GM12878 (cell line): ENCODE measurements at regions not wholly inside any gene's neighbourhood (a gene's known extent, or its start where the extent isn't known, plus 50 kb on each side); places are given as distances from the start of the nearest gene placed in this dataset.

Experiments used
- ATAC-seq: fragments of 200-7000 bp; cut with Tn5 transposase; 3 replicates; pipeline ENCODE4 v1.9.1; 2020; ENCODE audit warnings: mild to moderate bottlenecking, moderate library complexity
- BruUV-seq: library from RNA; stranded (reverse); fragments of 400-500 nt; replicated peaks from 2 replicates; lab custom pipeline; 2021; lab: Mats Ljungman, UMichigan
- CTCF ChIA-PET: fragments of 300-600 bp; sonication (Branson Sonifier 250); formaldehyde crosslinking; extraction: SDS; loops from one replicate; lab custom pipeline; 2021; ENCODE audit warnings: inconsistent platforms; lab: Yijun Ruan, JAX
- POLR2A ChIA-PET: fragments of 350-600 bp; formaldehyde crosslinking; extraction: SDS; loops from one replicate; lab custom pipeline; 2021; ENCODE audit warnings: inconsistent platforms; lab: Charles Lee
- RAD21 ChIA-PET: fragments of 300-600 bp; sonication (Branson Sonifier 250); formaldehyde crosslinking; loops from one replicate; lab custom pipeline; 2023; ENCODE audit warnings: antibody characterized with exemption; ENCODE audit not compliant: unreplicated experiment; lab: Charles Lee
- SMC1A ChIA-PET: fragments of 300-600 bp; sonication (Branson Sonifier 250); formaldehyde crosslinking; loops from one replicate; lab custom pipeline; 2023; ENCODE audit not compliant: unreplicated experiment, uncharacterized antibody; lab: Charles Lee
- DNase-seq: peaks from one replicate; pipeline ENCODE4 v3.0.0-alpha.2; 2011; ENCODE audit warnings: low read depth, low spot score
- FAIRE-seq: peaks from 3 replicates; lab custom pipeline; 2011; peaks lifted over from hg19 to GRCh38; lab: Jason Lieb, UNC
- H2AFZ ChIP-seq: 2 replicates; pipeline ENCODE4 v1.6.0; 2011; ENCODE audit warnings: low read depth, low read length, control low read depth; ENCODE audit not compliant: control insufficient read depth
- H3K27ac ChIP-seq: 2 replicates; pipeline ENCODE4 v1.5.1; 2011; ENCODE audit warnings: control low read depth; ENCODE audit not compliant: control insufficient read depth, insufficient read depth
- H3K27me3 ChIP-seq, 2 experiments: replicated peaks in 1 of 2; 2 replicates each; pipeline versions ENCODE4 v1.6.0 to v1.6.1; 2011; ENCODE audit warnings: low read length in 1 of 2; ENCODE audit not compliant: control insufficient read depth in 2 of 2, insufficient read depth in 2 of 2
- H3K36me3 ChIP-seq, 2 experiments: 2 replicates each; pipeline ENCODE4 v1.5.1; 2011; ENCODE audit warnings: low read length in 1 of 2; ENCODE audit not compliant: control insufficient read depth in 2 of 2, insufficient read depth in 2 of 2
- H3K4me1 ChIP-seq: 2 replicates; pipeline ENCODE4 v1.6.1; 2011; ENCODE audit warnings: mild to moderate bottlenecking, low read length, moderate library complexity, mixed read lengths; ENCODE audit not compliant: control insufficient read depth, insufficient read depth
- H3K4me2 ChIP-seq: 2 replicates; pipeline ENCODE4 v1.6.0; 2011; ENCODE audit warnings: control low read depth; ENCODE audit not compliant: control insufficient read depth, insufficient read depth
- H3K4me3 ChIP-seq: fragments of 200-600 bp; sonication (generic); 2 replicates; pipeline ENCODE4 v1.5.1; 2016
- H3K79me2 ChIP-seq: 2 replicates; pipeline ENCODE4 v1.6.0; 2011; ENCODE audit warnings: low read length; ENCODE audit not compliant: control insufficient read depth, insufficient read depth
- H3K9ac ChIP-seq: 2 replicates; pipeline ENCODE4 v1.8.0; 2011; ENCODE audit warnings: low read length, control low read depth, mixed read lengths; ENCODE audit not compliant: control insufficient read depth, insufficient read depth
- H3K9me3 ChIP-seq: replicated peaks from 3 replicates; pipeline ENCODE4 v1.5.1; 2011; ENCODE audit warnings: mild to moderate bottlenecking, low read length; ENCODE audit not compliant: control insufficient read depth, insufficient read depth
- H4K20me1 ChIP-seq: 2 replicates; pipeline ENCODE4 v1.6.0; 2011; ENCODE audit not compliant: control insufficient read depth, insufficient read depth
- ATF7 ChIP-seq: fragments of 450-650 bp; IDR thresholded peaks from 2 replicates; pipeline ENCODE4 v1.6.1; 2016; ENCODE audit warnings: low read depth, mild to moderate bottlenecking
- BHLHE40 ChIP-seq, 2 experiments: fragments of 450-650 bp in 1 of 2; IDR thresholded peaks; 2 replicates each; pipeline ENCODE4 v1.6.1; 2011 to 2017; ENCODE audit warnings: low read depth in 2 of 2, borderline replicate concordance in 1 of 2, improper control_type of control experiment in 1 of 2, low read length in 1 of 2, mild to moderate bottlenecking in 1 of 2
- EP300 ChIP-seq, 2 experiments: fragments of 150-350 bp in 1 of 2; IDR thresholded peaks; 2 replicates each; pipeline ENCODE4 v1.6.1; 2011 to 2012; ENCODE audit warnings: low read depth in 2 of 2, low read length in 2 of 2, borderline replicate concordance in 1 of 2, improper control_type of control experiment in 1 of 2, inconsistent platforms in 1 of 2; ENCODE audit not compliant: control insufficient read depth in 1 of 2
- FOS ChIP-seq: IDR thresholded peaks from 3 replicates; pipeline ENCODE4 v1.6.1; 2011; ENCODE audit warnings: borderline replicate concordance; ENCODE audit not compliant: insufficient read length; ENCODE audit errors: extremely low read depth
- IKZF2 ChIP-seq, 2 experiments: fragments of 450-650 bp; IDR thresholded peaks; 2 replicates each; pipeline ENCODE4 v1.6.1; 2017; ENCODE audit warnings: mild to moderate bottlenecking in 2 of 2, moderate library complexity in 2 of 2
- IRF4 ChIP-seq: IDR thresholded peaks from 2 replicates; pipeline ENCODE4 v1.6.1; 2011; ENCODE audit warnings: low read depth, low read length
- KAT2A ChIP-seq: conservative IDR thresholded peaks from 2 replicates; pipeline ENCODE4 v1.6.1; 2011; ENCODE audit warnings: low read depth, low read length; ENCODE audit not compliant: control insufficient read depth
- SIN3A ChIP-seq: IDR thresholded peaks from 2 replicates; pipeline ENCODE4 v1.6.1; 2012; ENCODE audit warnings: low read depth, low read length, improper control_type of control experiment
- SMARCA5 ChIP-seq: fragments of 450-650 bp; IDR thresholded peaks from 2 replicates; pipeline ENCODE4 v1.6.1; 2017; ENCODE audit warnings: mild to moderate bottlenecking
- USF2 ChIP-seq: IDR thresholded peaks from 2 replicates; pipeline ENCODE4 v1.6.1; 2011; ENCODE audit warnings: low read depth, low read length, improper control_type of control experiment, borderline replicate concordance
- YY1 ChIP-seq: IDR thresholded peaks from 2 replicates; pipeline ENCODE4 v1.6.1; 2011; ENCODE audit warnings: low read depth, mild to moderate bottlenecking, low read length
- ZNF217 ChIP-seq: fragments of 450-650 bp; IDR thresholded peaks from 2 replicates; pipeline ENCODE4 v1.6.1; 2017; ENCODE audit warnings: antibody characterized with exemption, mild to moderate bottlenecking
- WGBS: methylation state at CpG from one replicate; pipeline ENCODE4 v1.1.6; 2016; ENCODE audit warnings: low lambda C conversion rate; ENCODE audit not compliant: insufficient replicate concordance, insufficient coverage; ENCODE audit errors: missing lambda C conversion rate; 5-methylcytosine and 5-hydroxymethylcytosine counted together
- in situ Hi-C: fragments of 300-500 bp; cut with MboI; formaldehyde crosslinking; loops from 9 replicates; pipeline ENCODE4 v1.14.3; 2018; ENCODE audit warnings: mixed read lengths
- intact Hi-C: fragments of 100-400 bp; cut with micrococcal nuclease; formaldehyde crosslinking; loops from one replicate; pipeline ENCODE4 v1.14.2; 2022; ENCODE audit not compliant: unreplicated experiment

- TF ChIP-seq USF2: no peak
These were observed 64.7 kb upstream of the AOAH start (continued) for GRCh38 chr7:36788825-36789470.

GRCh38 chr7:36787933-36788378 is 63.7 kb upstream of the AOAH start:
- no peak for FAIRE-seq
- POLR2A ChIA-PET: no interaction called here
- Histone ChIP-seq H3K36me3 (no peaks in the 10 kb centered on the region), H3K27me3 (no peaks in the 10 kb centered on the region), H3K79me2 (no peaks in the 10 kb centered on the region), H3K4me3 (no peak overlapping the region), H3K9me3 (no peaks in the 10 kb centered on the region; the same call in 2 of the 3 replicates), H3K27ac (no peak overlapping the region), H3K4me2 (peak overlapping the region; percentile 11; the same call in 1 of the 2 replicates), H2AFZ (no peak overlapping the region), H3K4me1 (peaks cover 13% of the 10 kb centered on the region), H3K9ac (no peak overlapping the region), H4K20me1 (no peaks in the 10 kb centered on the region)
- TF ChIP-seq ZNF217 (peak; percentile 75; the same call in 1 of the 2 replicates), BHLHE40 (IDR thresholded peaks at IDR 0.05; ENCODE audit: borderline replicate concordance in 1 of 2, low read depth in 2 of 2, low read length in 1 of 2) (no peak), KAT2A (no peak), YY1 (no peak), SIN3A (no peak), EP300 (IDR thresholded peaks at IDR 0.05; ENCODE audit: borderline replicate concordance in 1 of 2, control insufficient read depth in 1 of 2, low read depth in 2 of 2, low read length in 2 of 2) (peak; percentile 54 to 64; a peak in 2 of 4 replicates), IKZF2 (IDR thresholded peaks at IDR 0.05) (no peak), FOS (no peak), ATF7 (no peak), SMARCA5 (peak; percentile 79; the same call in 1 of the 2 replicates), IRF4 (no peak)
- peak; percentile 42 for DNase-seq
- in situ Hi-C loops: no loop called here
- no TSS peak for BruUV-seq
- RAD21 ChIA-PET: no interaction called here
- WGBS: 21% methylated on average over 1 of the region's 1 CpG
- SMC1A ChIA-PET: interaction anchor here (0.7 to 1.5 kb wide), 2 partner anchors 15 to 53 kb away, joined by 3 to 7 read pairs; no protein-coding TSS in a partner anchor
- CTCF ChIA-PET: interaction anchor here (0.9 to 1.8 kb wide), 4 partner anchors 106 to 410 kb away, joined by 3 to 5 read pairs (median 4); no protein-coding TSS in a partner anchor
- ATAC-seq: peak; percentile 75
- intact Hi-C loops: loop anchor here (2.0 kb wide), 1 partner anchor 117 kb away; no protein-coding TSS in a partner anchor
